SHP77 treated with DMSO at 0.1 percent for 48 hours (cell line): ENCODE measurements at regions not wholly inside any gene's neighbourhood (a gene's known extent, or its start where the extent isn't known, plus 50 kb on each side); places are given as distances from the start of the nearest gene placed in this dataset.
A peak's percentile ranks its signal among the peaks of the same experiment; 100 is the strongest.

Source experiments
- DNase-seq: peaks from one replicate; lab custom pipeline; 2025; lab: John Stamatoyannopoulos, UW

GRCh38 chr1:163406772-163407171 is 85.0 kb downstream of the NUF2 start:
- DNase-seq: no peak

GRCh38 chr1:163408262-163408661 is 86.5 kb downstream of the NUF2 start:
- DNase-seq: no peak

- DNase-seq: peak; percentile 42
Measured at GRCh38 chr1:163410073-163410999, 88.6 kb downstream of the NUF2 start.

GRCh38 chr1:163412221-163412620 is 90.5 kb downstream of the NUF2 start:
- DNase-seq: no peak

GRCh38 chr1:163414778-163415177 is 93.0 kb downstream of the NUF2 start:
- DNase-seq: no peak

GRCh38 chr1:163421701-163422100 is 99.9 kb downstream of the NUF2 start:
- DNase-seq: no peak

GRCh38 chr1:163422738-163423404 is 101.1 kb downstream of the NUF2 start:
- DNase-seq: no peak

- no peak for DNase-seq
Measured at GRCh38 chr1:163426505-163427251, 104.9 kb downstream of the NUF2 start.

GRCh38 chr1:163427279-163427678 is 105.5 kb downstream of the NUF2 start:
- no peak for DNase-seq

- no peak for DNase-seq
Measured at GRCh38 chr1:163436140-163436812, 114.5 kb downstream of the NUF2 start.

- no peak for DNase-seq
Measured at GRCh38 chr1:163439471-163439870, 117.7 kb downstream of the NUF2 start.

GRCh38 chr1:163440090-163440489 is 118.3 kb downstream of the NUF2 start:
- DNase-seq: no peak

- DNase-seq: no peak
Measured at GRCh38 chr1:163442231-163442879, 120.6 kb downstream of the NUF2 start.

GRCh38 chr1:163442895-163443294 is 121.1 kb downstream of the NUF2 start:
- no peak for DNase-seq

- no peak for DNase-seq
Measured at GRCh38 chr1:163443863-163444262, 122.1 kb downstream of the NUF2 start.

- DNase-seq: no peak
Measured at GRCh38 chr1:163444665-163445064, 122.9 kb downstream of the NUF2 start.

GRCh38 chr1:163450986-163451385 is 129.2 kb downstream of the NUF2 start:
- no peak for DNase-seq

GRCh38 chr1:163459539-163459938 is 137.8 kb downstream of the NUF2 start:
- no peak for DNase-seq

GRCh38 chr1:163467289-163467688 is 145.5 kb downstream of the NUF2 start:
- no peak for DNase-seq

GRCh38 chr1:163471779-163472650 is 150.3 kb downstream of the NUF2 start:
- DNase-seq: peak; percentile 99
